C4-2B (cell line): ENCODE measurements at regions not wholly inside any gene's neighbourhood (a gene's known extent, or its start where the extent isn't known, plus 50 kb on each side); places are given as distances from the start of the nearest gene placed in this dataset.

ENCODE experiments used
- H3K27ac ChIP-seq: fragments of 450-650 bp; 2 replicates; pipeline ENCODE4 v1.5.1; 2017
- ZFX ChIP-seq: fragments of 450-650 bp; IDR thresholded peaks from 2 replicates; pipeline ENCODE4 v1.6.1; 2017
- TF ChIP-seq, protein P1 (sequence below): fragments of 450-650 bp; conservative IDR thresholded peaks from 2 replicates; pipeline ENCODE4 v1.5.1; 2017; ENCODE audit warnings: mild to moderate bottlenecking

DNA sequence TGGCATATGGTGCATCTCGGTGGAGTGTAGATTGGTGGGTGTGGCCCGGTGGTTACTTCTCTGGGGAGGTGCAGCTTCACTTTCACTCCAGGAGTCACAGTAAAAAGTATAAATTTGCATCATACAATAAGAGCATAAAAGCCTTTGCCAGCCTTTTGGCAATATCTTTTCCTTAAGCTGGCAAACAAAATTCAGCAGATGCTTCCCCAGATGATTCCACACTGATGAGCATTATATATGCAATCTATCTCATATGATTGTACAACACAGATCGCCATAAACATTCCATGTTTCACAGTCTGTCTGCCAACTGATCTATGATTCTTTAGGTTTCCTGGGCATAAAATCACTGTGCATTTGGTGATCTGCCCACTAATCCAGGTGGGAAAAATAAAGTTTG lies 120.2 kb upstream of the ALCAM start:
- no peak for TF ChIP-seq ZFX
- TF ChIP-seq, protein P1, sequence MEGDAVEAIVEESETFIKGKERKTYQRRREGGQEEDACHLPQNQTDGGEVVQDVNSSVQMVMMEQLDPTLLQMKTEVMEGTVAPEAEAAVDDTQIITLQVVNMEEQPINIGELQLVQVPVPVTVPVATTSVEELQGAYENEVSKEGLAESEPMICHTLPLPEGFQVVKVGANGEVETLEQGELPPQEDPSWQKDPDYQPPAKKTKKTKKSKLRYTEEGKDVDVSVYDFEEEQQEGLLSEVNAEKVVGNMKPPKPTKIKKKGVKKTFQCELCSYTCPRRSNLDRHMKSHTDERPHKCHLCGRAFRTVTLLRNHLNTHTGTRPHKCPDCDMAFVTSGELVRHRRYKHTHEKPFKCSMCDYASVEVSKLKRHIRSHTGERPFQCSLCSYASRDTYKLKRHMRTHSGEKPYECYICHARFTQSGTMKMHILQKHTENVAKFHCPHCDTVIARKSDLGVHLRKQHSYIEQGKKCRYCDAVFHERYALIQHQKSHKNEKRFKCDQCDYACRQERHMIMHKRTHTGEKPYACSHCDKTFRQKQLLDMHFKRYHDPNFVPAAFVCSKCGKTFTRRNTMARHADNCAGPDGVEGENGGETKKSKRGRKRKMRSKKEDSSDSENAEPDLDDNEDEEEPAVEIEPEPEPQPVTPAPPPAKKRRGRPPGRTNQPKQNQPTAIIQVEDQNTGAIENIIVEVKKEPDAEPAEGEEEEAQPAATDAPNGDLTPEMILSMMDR: no peak
- no peak overlapping the region for H3K27ac ChIP-seq

DNA sequence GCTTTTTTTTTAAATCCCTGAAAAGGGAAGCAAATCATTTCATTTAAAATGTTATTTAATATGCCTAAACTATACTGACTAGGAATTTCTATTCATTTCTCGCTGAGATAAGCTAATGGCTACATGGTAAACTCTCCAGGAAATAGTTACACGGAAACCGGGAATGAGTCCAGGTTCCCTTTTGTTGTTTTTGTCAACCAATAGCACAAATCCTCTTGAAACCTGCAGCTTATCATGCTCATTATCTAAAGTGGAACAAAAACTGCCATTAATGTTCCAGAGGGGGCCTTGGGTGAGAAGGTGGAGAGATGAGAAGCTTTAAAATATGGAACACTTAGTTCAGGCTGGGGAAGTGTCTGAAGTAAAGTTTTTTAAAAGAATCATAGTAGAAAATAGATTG lies 113.5 kb upstream of the ALCAM start:
- no peak for TF ChIP-seq ZFX
- TF ChIP-seq, protein P1: no peak
- no peak overlapping the region for H3K27ac ChIP-seq

DNA sequence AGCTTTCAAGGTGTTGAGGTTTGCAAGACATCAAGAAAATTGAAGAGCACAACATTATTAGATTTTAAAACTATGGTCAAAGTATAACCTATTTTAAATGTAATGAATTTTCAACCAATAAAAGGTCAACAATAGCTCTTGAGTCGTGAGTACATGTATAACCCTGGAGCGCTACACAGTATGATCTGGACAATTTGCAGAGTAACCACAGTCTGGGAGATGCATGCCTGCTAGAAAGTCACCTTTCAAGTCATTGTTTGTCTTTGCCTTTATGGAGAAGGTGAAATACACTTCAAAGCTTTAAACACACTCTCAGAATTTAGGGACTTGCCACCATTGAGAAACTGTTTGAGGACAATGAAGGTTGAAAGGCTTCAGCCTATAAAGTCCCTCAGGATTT lies 112.6 kb upstream of the ALCAM start:
- H3K27ac ChIP-seq: no peak overlapping the region
- TF ChIP-seq ZFX: no peak
- TF ChIP-seq, protein P1: no peak

DNA sequence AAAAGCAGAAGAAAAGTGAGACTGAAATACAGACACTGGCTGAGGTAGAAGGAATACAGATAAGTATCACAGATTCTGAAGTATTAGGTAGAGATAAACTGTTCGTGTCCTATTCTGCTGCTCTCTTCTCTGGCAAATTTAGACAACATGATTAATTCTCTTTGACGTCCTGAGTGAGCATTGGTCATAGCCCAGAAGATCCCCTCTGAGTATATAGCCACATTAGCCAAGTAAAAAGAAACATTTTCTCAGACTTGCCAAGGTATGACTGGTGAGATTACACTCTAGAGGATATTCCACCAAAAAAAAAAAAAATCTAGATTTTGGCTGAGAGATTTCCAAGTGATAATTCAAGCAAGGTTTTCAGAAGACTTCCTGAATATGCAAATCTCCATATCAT lies 111.4 kb upstream of the ALCAM start:
- TF ChIP-seq, protein P1: no peak
- no peak for TF ChIP-seq ZFX
- no peak overlapping the region; the same call in 1 of the 2 replicates for H3K27ac ChIP-seq

DNA sequence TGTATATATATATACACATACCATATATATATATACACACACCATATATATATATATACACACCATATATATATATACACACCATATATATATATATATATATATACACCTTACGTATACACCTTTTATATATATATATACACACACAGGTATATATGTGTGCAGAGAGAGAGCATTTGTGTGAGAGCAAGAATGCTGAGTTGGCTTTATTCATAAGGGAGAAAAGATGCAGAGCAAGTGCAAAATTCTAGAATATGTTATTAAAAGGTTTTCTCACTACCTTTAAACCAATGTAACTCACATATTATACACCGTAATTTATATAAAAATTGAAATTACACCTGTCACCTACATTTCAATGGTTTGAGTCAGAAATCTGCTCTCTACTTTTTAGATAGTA lies 107.2 kb upstream of the ALCAM start:
- no peak overlapping the region for H3K27ac ChIP-seq
- TF ChIP-seq ZFX: no peak
- TF ChIP-seq, protein P1: no peak

DNA sequence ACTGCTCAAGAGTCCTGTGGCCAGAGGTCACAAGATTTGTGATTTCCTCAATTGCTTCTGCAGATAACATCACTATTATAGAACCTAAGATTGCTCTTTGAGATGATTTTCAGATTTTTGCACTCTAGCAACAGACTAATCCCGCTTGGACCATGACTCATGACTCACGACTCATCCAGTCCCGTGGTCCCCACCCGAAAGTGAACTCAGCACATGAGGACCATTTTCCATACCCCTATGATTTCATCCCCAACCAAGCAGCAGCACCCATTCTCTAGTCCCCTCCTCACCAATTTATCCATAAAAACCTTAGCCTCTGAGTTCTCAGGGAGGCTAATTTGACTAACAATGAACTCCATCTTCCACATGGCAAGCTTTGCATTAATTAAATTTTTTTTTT lies 106.3 kb upstream of the ALCAM start:
- no peak overlapping the region for H3K27ac ChIP-seq
- no peak for TF ChIP-seq ZFX
- TF ChIP-seq, protein P1: no peak

DNA sequence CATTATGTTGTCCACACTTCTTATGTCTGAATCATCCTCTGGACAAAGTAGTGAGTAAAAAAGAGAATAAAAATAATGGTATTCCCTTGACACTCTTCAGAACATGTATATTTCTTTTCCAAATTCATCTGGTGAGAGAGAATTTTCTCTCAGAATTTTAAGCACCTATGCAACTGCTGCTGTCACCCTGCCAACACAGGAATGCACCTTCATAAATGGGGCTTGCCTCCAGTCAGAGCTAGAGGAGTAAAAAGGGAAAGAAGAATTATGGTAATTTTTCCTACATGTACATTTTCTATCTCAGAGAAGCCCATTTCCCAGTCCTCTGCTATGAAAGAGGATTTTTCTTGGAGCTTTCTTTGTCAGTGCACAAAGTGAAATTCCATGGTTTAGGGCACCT lies 92.2 kb upstream of the ALCAM start:
- H3K27ac ChIP-seq: no peak overlapping the region
- no peak for TF ChIP-seq ZFX
- TF ChIP-seq, protein P1: no peak
